ENCODE measurements at regions not wholly inside any gene's neighbourhood (a gene's known extent, or its start where the extent isn't known, plus 50 kb on each side); places are given as distances from the start of the nearest gene placed in this dataset.

- DNase-seq, result no peak
Observed at GRCh38 chr21:27759091-27759659, 792.3 kb upstream of the ADAMTS5 start.

DNA sequence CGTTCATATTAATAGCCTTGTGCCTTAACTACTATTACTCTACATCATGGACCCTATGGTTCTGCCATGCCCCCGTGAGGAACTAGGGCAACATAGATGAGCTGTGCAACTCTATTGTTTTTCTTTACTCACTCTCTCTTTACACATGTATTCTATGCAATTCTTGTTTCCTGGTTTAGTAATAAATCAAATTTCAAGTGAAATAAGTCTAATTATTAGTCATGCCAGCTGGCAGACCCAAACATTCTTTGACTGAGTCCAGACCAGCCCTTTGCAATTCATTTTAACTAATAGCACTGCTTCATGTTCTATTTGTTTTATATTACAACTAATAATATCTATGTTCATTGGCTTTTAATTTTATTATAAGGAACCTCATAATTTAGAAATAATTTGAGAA lies 789.3 kb upstream of the ADAMTS5 start:
- DNase-seq, result no peak

GRCh38 chr21:27743971-27744564 lies 777.2 kb upstream of the ADAMTS5 start:
- no peak for DNase-seq

GRCh38 chr21:27741736-27742135 lies 774.8 kb upstream of the ADAMTS5 start:
- DNase-seq, result peak; percentile 11

DNA sequence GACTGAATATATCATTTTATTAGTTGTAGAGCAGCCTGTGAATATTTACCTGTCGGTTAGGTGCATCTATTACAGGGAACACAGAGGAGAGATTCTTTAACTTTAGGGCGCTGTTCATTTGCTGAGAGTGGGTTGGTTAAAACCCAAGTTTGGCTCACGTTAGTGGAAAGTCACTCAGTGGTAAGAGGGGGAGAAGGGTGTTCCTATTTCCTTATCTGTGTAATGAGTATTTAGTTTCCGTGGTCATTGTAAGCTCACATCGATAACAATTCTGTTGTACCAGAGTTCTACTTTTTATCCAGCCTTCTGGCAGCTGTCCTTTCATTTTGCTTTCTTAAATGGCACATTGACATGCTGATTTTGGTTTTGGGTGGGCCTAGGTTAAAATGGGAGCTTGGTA lies 773.2 kb upstream of the ADAMTS5 start:
- no peak for DNase-seq

DNA sequence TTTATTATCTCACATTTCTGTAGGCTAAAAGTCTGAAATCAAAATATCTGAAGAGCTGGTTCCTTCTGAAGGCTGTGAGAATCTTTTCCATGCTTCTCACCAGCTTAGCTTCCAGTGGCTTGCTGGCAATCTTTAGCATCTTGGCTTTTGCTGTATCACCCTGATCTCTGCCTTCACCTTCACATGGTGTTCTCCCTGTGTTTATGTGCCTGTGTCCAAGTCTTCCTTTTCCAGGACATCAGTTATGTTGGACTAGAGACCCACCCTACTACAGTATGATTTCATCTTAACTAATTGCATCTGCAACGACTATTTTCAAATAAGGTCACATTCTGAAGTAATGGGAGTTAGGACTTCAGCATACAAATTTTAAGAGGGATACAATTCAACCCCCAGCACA lies 772.3 kb upstream of the ADAMTS5 start:
- DNase-seq, result no peak

DNA sequence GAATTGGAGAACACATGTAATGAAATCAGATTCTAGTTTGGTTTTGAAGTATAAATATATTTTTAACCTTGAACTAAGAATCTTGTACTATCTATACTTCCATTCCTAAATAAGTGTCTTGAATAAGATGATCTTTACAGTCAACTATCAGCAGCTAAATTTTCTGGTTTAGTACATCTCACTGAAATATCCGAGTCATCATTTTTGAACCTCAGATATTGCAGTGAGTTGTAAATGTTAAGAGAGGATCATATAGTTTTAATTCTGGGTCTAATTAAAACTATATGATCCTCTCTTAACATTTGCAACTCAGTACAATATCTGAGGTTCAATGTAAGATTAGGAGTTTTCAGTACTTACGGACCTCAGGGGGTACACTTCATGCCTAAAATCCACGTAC lies 768.8 kb upstream of the ADAMTS5 start:
- no peak for DNase-seq

DNA sequence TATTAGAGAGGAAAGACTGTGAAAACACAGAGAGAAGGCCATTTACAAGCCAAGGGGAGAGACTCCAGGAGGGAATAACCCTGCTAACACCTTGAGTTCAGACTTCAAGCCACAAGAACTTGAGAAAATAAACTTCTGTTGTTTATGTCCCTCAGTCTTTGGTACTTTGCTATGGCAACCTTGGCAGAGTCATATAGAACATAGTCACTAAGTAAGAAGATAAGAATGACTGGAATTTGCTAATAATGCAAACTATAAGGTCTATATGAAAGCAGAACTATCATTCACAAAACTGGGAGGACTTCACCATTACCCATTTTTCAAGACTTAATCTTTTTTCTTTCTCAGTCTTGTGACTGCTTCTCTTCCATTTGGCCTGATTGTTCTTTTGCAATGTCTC lies 767.3 kb upstream of the ADAMTS5 start:
- DNase-seq, result no peak

GRCh38 chr21:27725916-27726315 lies 759.0 kb upstream of the ADAMTS5 start:
- no peak for DNase-seq

GRCh38 chr21:27722095-27722494 lies 755.2 kb upstream of the ADAMTS5 start:
- DNase-seq, result no peak

DNA sequence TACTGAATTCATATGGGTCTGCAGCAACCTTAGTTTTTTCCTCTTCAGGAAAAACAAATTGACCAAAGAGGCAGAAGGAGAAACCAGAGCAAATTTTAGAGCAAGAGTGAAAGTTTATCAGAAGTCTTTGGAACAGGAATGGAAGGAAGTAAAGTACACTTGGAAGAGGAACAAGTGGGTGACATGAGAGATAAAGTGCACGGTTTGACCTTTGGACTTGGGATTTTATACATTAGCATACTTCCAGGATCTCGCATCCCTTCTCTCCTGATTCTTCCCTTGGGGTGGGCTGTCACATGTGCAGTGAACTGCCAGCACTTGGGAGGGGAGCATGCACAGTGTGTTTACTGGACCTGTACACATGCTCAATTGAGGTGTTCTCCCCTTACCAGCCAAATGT lies 754.8 kb upstream of the ADAMTS5 start:
- DNase-seq, result no peak

- DNase-seq, result no peak
Observed at GRCh38 chr21:27719226-27719625, 752.3 kb upstream of the ADAMTS5 start.

- no peak for DNase-seq
Observed at GRCh38 chr21:27715131-27715530, 748.2 kb upstream of the ADAMTS5 start.

DNA sequence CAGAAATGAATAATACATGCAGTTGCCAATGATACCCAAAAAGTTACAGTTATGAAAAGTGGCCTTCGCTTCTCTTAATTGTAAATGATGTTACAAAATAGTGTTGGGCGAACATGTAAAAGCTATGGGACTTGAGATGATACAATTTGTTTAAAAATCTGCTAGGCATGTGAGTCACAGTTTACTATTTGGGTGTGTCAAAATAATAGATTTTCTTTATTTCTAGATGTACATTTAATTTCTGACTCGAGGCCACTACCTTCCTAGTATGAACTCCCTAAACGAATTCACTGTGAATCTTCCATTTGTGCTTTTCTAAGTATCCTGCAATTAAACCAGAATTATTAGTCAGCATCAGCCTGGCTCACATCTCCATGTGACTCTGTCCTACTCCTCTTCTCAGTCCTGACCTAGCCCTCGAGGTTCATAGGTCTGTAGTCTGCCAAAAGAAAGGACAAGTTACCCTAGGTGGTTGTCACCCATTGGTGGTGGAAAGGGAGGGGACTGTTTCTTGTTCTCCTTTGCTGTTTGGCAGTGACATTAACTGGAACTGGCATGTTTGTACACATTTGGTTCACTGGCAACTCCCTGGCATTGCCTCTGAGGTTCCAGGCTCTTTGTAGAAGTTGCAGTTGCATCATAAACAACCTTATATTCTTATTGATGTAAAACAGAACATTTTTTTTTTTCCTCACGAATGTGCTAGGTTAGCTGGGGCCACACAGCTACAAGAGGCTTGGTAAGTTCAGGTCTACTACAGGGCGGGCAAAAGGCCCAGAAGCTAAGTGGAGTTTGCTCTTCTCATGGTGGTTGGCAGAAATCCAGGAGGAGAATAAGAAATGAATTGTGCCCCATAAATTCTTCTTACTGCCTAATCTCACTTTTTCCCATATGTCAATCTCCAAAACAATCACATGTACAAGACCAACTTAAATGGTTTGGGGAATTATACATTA lies 746.5 kb upstream of the ADAMTS5 start:
- peak; percentile 23 for DNase-seq

DNA sequence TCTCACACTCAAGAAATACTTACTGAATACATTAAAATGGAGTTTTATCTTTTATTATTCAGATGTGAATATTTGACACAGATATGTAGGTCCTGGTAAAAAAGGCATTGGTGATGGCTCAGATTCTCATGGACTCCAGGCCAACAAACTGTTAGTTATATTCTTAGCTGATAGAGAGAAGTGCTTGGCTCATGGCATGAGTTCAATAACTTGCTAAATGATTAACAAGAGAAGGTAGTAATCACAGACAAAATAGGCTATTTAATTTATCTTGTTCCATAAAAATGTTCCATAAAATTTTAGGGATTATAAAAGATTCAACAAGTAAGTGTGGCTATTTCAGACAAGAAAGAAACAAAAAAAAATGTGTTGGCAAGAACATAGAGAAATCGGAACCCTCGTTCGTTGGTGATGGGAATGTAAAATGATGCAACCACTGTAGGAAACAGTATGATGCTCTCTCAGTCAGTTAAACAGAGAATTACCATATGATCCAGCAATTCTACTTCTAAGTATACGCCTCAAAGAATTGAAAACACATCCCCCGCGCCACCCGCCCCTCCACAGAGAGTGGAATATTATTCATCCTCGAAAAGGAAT lies 737.8 kb upstream of the ADAMTS5 start:
- DNase-seq, result no peak

DNA sequence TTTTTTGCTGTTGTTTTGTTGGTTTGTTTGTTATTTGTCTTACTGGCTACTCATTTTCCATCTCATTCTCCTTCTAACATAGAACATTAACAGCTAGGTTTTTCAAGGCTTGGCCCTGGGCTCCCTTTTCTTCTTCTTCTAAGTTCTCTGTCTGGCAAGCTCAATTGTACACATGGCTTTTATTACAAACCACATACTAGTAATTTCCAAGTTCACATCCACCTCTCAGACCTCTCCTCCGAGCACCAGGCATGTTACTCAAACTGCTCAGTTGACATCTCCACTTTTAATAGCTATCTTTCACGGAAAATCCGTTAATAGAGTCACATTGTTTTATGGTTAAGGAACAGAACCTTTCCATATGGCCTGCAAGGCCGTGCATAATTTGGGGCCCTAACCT lies 736.9 kb upstream of the ADAMTS5 start:
- DNase-seq, result peak; percentile 24

GRCh38 chr21:27700974-27701614 lies 734.2 kb upstream of the ADAMTS5 start:
- peak; percentile 94 for DNase-seq

DNA sequence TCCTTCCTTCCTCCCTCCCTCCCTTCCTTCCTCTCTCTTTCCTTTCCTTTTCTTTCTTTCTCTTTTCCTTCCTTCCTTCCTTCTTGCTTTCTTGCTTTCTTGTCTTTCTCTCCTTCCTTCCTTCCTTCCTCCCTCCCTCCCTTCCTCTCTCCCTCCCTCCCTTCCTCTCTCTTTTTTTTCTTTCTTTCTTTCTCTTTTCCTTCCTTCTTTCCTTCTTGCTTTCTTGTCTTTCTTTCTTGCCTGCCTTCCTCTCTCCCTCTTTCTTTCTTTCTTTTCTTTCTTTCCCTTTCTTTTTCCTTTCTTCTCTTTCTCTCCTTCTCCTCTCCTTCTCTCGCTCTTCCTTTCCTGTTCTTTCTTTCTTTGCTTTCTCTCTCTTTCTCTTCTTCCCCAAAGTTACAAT lies 728.4 kb upstream of the ADAMTS5 start:
- no peak for DNase-seq

DNA sequence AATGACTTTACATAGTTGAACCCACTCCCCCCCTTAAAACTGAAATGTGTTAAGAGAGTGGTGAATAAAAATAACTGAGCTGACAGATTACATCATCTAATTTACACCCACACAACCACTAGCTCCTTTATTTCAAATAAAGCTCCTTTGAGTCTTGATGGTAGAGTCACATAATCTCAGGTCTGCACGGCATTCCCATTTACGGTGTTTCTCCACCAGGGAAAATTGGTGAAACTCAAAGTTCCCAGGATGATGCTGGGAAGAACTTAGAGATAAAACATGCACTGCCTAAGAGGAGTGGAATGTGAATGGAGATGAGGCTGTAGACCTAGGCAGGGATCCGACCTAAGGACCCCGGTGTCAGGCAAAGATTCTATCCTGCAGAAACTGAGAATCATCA lies 727.8 kb upstream of the ADAMTS5 start:
- DNase-seq, result no peak

DNA sequence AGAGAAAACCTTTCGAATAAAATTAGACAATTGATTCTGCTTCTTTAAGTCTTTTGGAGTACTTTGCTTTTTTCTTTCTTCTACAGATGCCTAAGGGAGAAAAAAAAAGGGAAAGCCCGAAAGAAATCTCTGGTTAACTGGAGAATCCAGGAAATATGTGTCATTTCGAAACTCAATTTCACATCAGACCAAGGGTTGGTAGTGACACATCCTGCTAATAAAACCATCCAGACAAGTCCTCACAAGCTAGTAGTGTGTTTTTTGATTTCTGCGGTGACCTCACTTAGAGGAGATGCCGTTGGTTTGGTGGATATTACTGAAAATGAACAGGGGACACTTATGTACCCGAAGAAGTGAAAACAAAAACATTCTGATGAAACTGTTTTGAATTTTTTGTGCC lies 726.5 kb upstream of the ADAMTS5 start:
- DNase-seq, result no peak

- DNase-seq, result no peak
Observed at GRCh38 chr21:27691516-27691915, 724.6 kb upstream of the ADAMTS5 start.

- DNase-seq, result no peak
Observed at GRCh38 chr21:27691006-27691405, 724.1 kb upstream of the ADAMTS5 start.

DNA sequence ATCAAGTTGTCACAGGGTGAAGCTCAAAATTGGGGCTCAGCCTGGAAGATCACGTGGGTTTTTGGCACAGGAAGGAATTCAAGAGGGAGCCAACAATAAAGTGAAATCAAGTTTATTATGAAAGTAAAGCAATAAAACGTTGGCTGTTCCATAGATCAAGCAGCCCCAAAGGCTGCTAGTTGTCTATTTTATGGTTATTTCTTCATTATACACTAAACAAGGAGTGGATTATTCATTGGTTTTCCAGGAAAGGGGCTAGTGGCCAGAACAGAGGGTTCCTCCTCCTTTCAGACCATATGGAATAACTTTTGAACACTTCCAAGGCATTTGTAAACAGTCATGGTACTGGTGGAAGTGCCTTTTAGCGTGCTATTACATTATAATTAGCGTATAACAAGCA lies 723.5 kb upstream of the ADAMTS5 start:
- DNase-seq, result no peak
